HEK293 (cell line): ENCODE measurements at regions not wholly inside any gene's neighbourhood (a gene's known extent, or its start where the extent isn't known, plus 50 kb on each side); places are given as distances from the start of the nearest gene placed in this dataset.

Source experiments
- CTCF ChIA-PET: fragments of 350-600 bp; formaldehyde crosslinking; extraction: SDS; loops from one replicate; lab custom pipeline; 2021; ENCODE audit warnings: antibody characterized with exemption; lab: Yijun Ruan, JAX
- POLR2A ChIA-PET: fragments of 300-600 bp; formaldehyde crosslinking; extraction: SDS; loops from one replicate; lab custom pipeline; 2020; ENCODE audit warnings: antibody characterized with exemption, inconsistent platforms; lab: Yijun Ruan, JAX
- H3K27ac ChIP-seq: fragments of 200-500 bp; sonication (Bioruptor generic); 2 replicates; pipeline ENCODE4 v1.5.1; 2014; ENCODE audit warnings: low read depth, low read length, control low read depth, inconsistent platforms; ENCODE audit errors: extremely low read depth
- H3K36me3 ChIP-seq, 2 experiments: fragments of 200-500 bp in 1 of 2; sonication (Bioruptor generic) in 1 of 2; 1 replicate in 1 of 2; 2 replicates in 1 of 2; pipeline ENCODE4 v1.5.1; 2014 to 2017; ENCODE audit warnings: inconsistent platforms in 2 of 2, low read length in 2 of 2; ENCODE audit not compliant: control insufficient read depth in 2 of 2, insufficient read depth in 1 of 2
- H3K4me1 ChIP-seq: fragments of 200-500 bp; sonication (Bioruptor generic); 2 replicates; pipeline ENCODE4 v1.5.1; 2014; ENCODE audit warnings: mild to moderate bottlenecking, low read length, inconsistent platforms; ENCODE audit not compliant: control insufficient read depth, insufficient read depth
- H3K4me3 ChIP-seq: 2 replicates; pipeline ENCODE4 v1.5.1; 2011; ENCODE audit warnings: low read depth, mild to moderate bottlenecking, control low read depth, low read length, moderate library complexity
- H3K9me3 ChIP-seq: fragments of 200-500 bp; sonication (Bioruptor generic); 2 replicates; pipeline ENCODE4 v1.5.1; 2014; ENCODE audit warnings: low read depth, low read length, inconsistent platforms; ENCODE audit not compliant: control insufficient read depth, insufficient read depth
- BCL11B ChIP-seq: fragments of 450-650 bp; formaldehyde crosslinking; IDR thresholded peaks from 2 replicates; pipeline ENCODE4 v1.5.1; 2016; ENCODE audit warnings: low read depth, missing biosample characterization, missing genetic modification characterization
- GFI1B ChIP-seq: fragments of 450-650 bp; formaldehyde crosslinking; IDR thresholded peaks from 2 replicates; pipeline ENCODE4 v1.5.1; 2016; ENCODE audit warnings: missing biosample characterization, missing genetic modification characterization
- GLIS2 ChIP-seq: fragments of 450-650 bp; formaldehyde crosslinking; IDR thresholded peaks from 2 replicates; pipeline ENCODE4 v1.5.1; 2016; ENCODE audit warnings: missing biosample characterization, missing genetic modification characterization
- PATZ1 ChIP-seq: fragments of 450-650 bp; formaldehyde crosslinking; IDR thresholded peaks from 2 replicates; pipeline ENCODE4 v1.5.1; 2016; ENCODE audit warnings: missing biosample characterization, missing genetic modification characterization
- PRDM1 ChIP-seq: fragments of 450-650 bp; formaldehyde crosslinking; IDR thresholded peaks from 2 replicates; pipeline ENCODE4; 2016; ENCODE audit warnings: missing biosample characterization, missing genetic modification characterization
- SP2 ChIP-seq: fragments of 450-650 bp; formaldehyde crosslinking; IDR thresholded peaks from 2 replicates; pipeline ENCODE4 v1.5.1; 2016; ENCODE audit warnings: missing biosample characterization, missing genetic modification characterization
- TCF7L2 ChIP-seq: IDR thresholded peaks from 2 replicates; pipeline ENCODE4 v1.6.1; 2011; ENCODE audit warnings: low read depth, mild to moderate bottlenecking, inconsistent platforms, low read length, moderate library complexity, borderline replicate concordance
- TSHZ1 ChIP-seq: fragments of 450-650 bp; formaldehyde crosslinking; IDR thresholded peaks from 2 replicates; pipeline ENCODE4 v1.5.1; 2016; ENCODE audit warnings: missing biosample characterization, missing genetic modification characterization, borderline replicate concordance
- YY2 ChIP-seq: fragments of 450-650 bp; formaldehyde crosslinking; IDR thresholded peaks from 2 replicates; pipeline ENCODE4 v1.5.1; 2016; ENCODE audit warnings: missing biosample characterization, missing genetic modification characterization
- ZFP3 ChIP-seq: fragments of 450-650 bp; formaldehyde crosslinking; IDR thresholded peaks from 2 replicates; pipeline ENCODE4 v1.5.1; 2016; ENCODE audit warnings: low read depth, missing biosample characterization, missing genetic modification characterization
- ZFP37 ChIP-seq: fragments of 450-650 bp; formaldehyde crosslinking; IDR thresholded peaks from 2 replicates; pipeline ENCODE4 v1.5.1; 2016; ENCODE audit warnings: missing biosample characterization, missing genetic modification characterization
- ZNF140 ChIP-seq: fragments of 450-650 bp; formaldehyde crosslinking; IDR thresholded peaks from 2 replicates; pipeline ENCODE4 v1.5.1; 2016; ENCODE audit warnings: missing biosample characterization, missing genetic modification characterization
- ZNF16 ChIP-seq: fragments of 450-650 bp; formaldehyde crosslinking; IDR thresholded peaks from 2 replicates; pipeline ENCODE4 v1.5.1; 2016; ENCODE audit warnings: low read depth, missing biosample characterization, missing genetic modification characterization
- ZNF221 ChIP-seq: fragments of 450-650 bp; formaldehyde crosslinking; IDR thresholded peaks from 2 replicates; pipeline ENCODE4 v1.5.1; 2017; ENCODE audit warnings: missing biosample characterization, missing genetic modification characterization, borderline replicate concordance
- ZNF23 ChIP-seq: fragments of 450-650 bp; formaldehyde crosslinking; IDR thresholded peaks from 2 replicates; pipeline ENCODE4 v1.5.1; 2016; ENCODE audit warnings: missing biosample characterization, missing genetic modification characterization, borderline replicate concordance
- ZNF26 ChIP-seq: fragments of 450-650 bp; formaldehyde crosslinking; IDR thresholded peaks from 2 replicates; pipeline ENCODE4 v1.5.1; 2016; ENCODE audit warnings: missing biosample characterization, missing genetic modification characterization
- ZNF335 ChIP-seq: fragments of 450-650 bp; formaldehyde crosslinking; conservative IDR thresholded peaks from 2 replicates; pipeline ENCODE4 v1.5.1; 2016; ENCODE audit warnings: missing biosample characterization, missing genetic modification characterization
- ZNF341 ChIP-seq: fragments of 450-650 bp; formaldehyde crosslinking; IDR thresholded peaks from 2 replicates; pipeline ENCODE4; 2016; ENCODE audit warnings: low read depth, missing biosample characterization, missing genetic modification characterization
- ZNF654 ChIP-seq: fragments of 450-650 bp; formaldehyde crosslinking; IDR thresholded peaks from 2 replicates; pipeline ENCODE4 v1.5.1; 2016; ENCODE audit warnings: low read depth, missing biosample characterization, missing genetic modification characterization
- ZNF658 ChIP-seq: fragments of 450-650 bp; formaldehyde crosslinking; IDR thresholded peaks from 2 replicates; pipeline ENCODE4; 2016; ENCODE audit warnings: missing biosample characterization, missing genetic modification characterization
- ZNF701 ChIP-seq: fragments of 450-650 bp; formaldehyde crosslinking; IDR thresholded peaks from 2 replicates; pipeline ENCODE4 v1.5.1; 2016; ENCODE audit warnings: missing biosample characterization, missing genetic modification characterization
- ZNF791 ChIP-seq: fragments of 450-650 bp; formaldehyde crosslinking; IDR thresholded peaks from 2 replicates; pipeline ENCODE4 v1.5.1; 2016; ENCODE audit warnings: missing biosample characterization, missing genetic modification characterization
- ZNF792 ChIP-seq: fragments of 450-650 bp; formaldehyde crosslinking; IDR thresholded peaks from 2 replicates; pipeline ENCODE4 v1.5.1; 2016; ENCODE audit warnings: missing biosample characterization, missing genetic modification characterization

- TF ChIP-seq TCF7L2: no peak
- TF ChIP-seq ZNF335: no peak
Measured at GRCh38 chr1:68313735-68314134, 81.4 kb upstream of the WLS start (continued).

GRCh38 chr1:68308034-68308433 lies 75.7 kb upstream of the WLS start:
- CTCF ChIA-PET: interaction anchor here (0.6 kb wide), 1 partner anchor 95 kb away, joined by 3 read pairs; no protein-coding TSS in a partner anchor

GRCh38 chr1:68307378-68307787 lies 75.1 kb upstream of the WLS start:
- H3K27ac ChIP-seq: no peak overlapping the region
- ChIA-PET CTCF (interaction anchor here (0.6 kb wide), 1 partner anchor 28 kb away, joined by 3 read pairs; no protein-coding TSS in a partner anchor), POLR2A (interaction anchor here (1.2 kb wide), 1 partner anchor 75 kb away, joined by 5 read pairs; the partner anchor contains the start of gene WLS)
- peak; percentile 41; the same call in 1 of the 2 replicates for TF ChIP-seq ZNF341 (tag by site-specific recombination)
- no peak for TF ChIP-seq ZNF701 (tag by site-specific recombination)
- no peaks in the 10 kb centered on the region for H3K36me3 ChIP-seq
- no peaks in the 10 kb centered on the region for H3K9me3 ChIP-seq
- no peak overlapping the region for H3K4me3 ChIP-seq
- no peaks in the 10 kb centered on the region; the same call in 1 of the 2 replicates for H3K4me1 ChIP-seq

More at GRCh38 chr1:68308034-68308433, 75.7 kb upstream of the WLS start:
- Histone ChIP-seq H3K27ac (no peak overlapping the region), H3K4me1 (no peaks in the 10 kb centered on the region; the same call in 1 of the 2 replicates), H3K36me3 (no peaks in the 10 kb centered on the region), H3K4me3 (no peak overlapping the region), H3K9me3 (no peaks in the 10 kb centered on the region)
- TF ChIP-seq ZNF26 (tag by site-specific recombination): no peak
- no peak for TF ChIP-seq ZNF654 (tag by site-specific recombination)
- TF ChIP-seq ZNF658 (tag by site-specific recombination): no peak
- TF ChIP-seq YY2: no peak
- TF ChIP-seq ZFP37: no peak
- no peak for TF ChIP-seq SP2 (tag by site-specific recombination)
- no peak for TF ChIP-seq ZNF791 (tag by site-specific recombination)
- no peak for TF ChIP-seq ZFP3 (tag by site-specific recombination)
- no peak for TF ChIP-seq GLIS2
- no peak for TF ChIP-seq ZNF792 (tag by site-specific recombination)
- TF ChIP-seq ZNF140: no peak
- no peak for TF ChIP-seq PATZ1 (tag by site-specific recombination)
- TF ChIP-seq GFI1B (tag by site-specific recombination): no peak
- no peak for TF ChIP-seq ZNF221 (tag by site-specific recombination)
- POLR2A ChIA-PET: interaction anchor here (1.2 kb wide), 1 partner anchor 75 kb away, joined by 5 read pairs; the partner anchor contains the start of gene WLS

GRCh38 chr1:68301471-68302001 lies 69.2 kb upstream of the WLS start:
- ChIA-PET CTCF (interaction anchor here (0.5 to 1.2 kb wide), 3 partner anchors 27 to 185 kb away, joined by 3 to 4 read pairs (median 4); no protein-coding TSS in a partner anchor), POLR2A (no interaction called here)
- Histone ChIP-seq H3K4me1 (no peaks in the 10 kb centered on the region), H3K36me3 (no peaks in the 10 kb centered on the region), H3K9me3 (no peaks in the 10 kb centered on the region), H3K4me3 (no peak overlapping the region), H3K27ac (no peak overlapping the region)
- no peak for TF ChIP-seq BCL11B (tag by site-specific recombination)
- TF ChIP-seq ZNF23 (tag by site-specific recombination): no peak
- no peak for TF ChIP-seq TSHZ1
- no peak for TF ChIP-seq PRDM1 (tag by site-specific recombination)
- TF ChIP-seq ZNF658 (tag by site-specific recombination): no peak
- no peak for TF ChIP-seq ZNF16 (tag by site-specific recombination)
